ENCODE measurements at regions not wholly inside any gene's neighbourhood (a gene's known extent, or its start where the extent isn't known, plus 50 kb on each side); places are given as distances from the start of the nearest gene placed in this dataset.

- Histone ChIP-seq H4K20me1 (ENCODE audit: insufficient read depth, low read length) (no peaks in the 10 kb centered on the region), H3K27me3 (ENCODE audit: control insufficient read depth in 1 of 2, insufficient read depth in 2 of 2, low read length in 2 of 2) (no peaks in the 10 kb centered on the region), H3K9me3 (ENCODE audit: low read length) (peaks cover 41% of the 10 kb centered on the region), H3K9ac (ENCODE audit: insufficient read depth, low read depth, low read length) (no peak overlapping the region), H3K4me2 (ENCODE audit: low read depth, low read length) (no peak overlapping the region), H2AFZ (ENCODE audit: low read length) (no peak overlapping the region), H3K4me3 (replicated peaks in 1 of 3; ENCODE audit: insufficient read depth in 1 of 3, low read depth in 2 of 3, low read length in 3 of 3) (no peak overlapping the region), H3K36me3 (replicated peaks in 1 of 2; ENCODE audit: control insufficient read depth in 1 of 2, insufficient read depth in 2 of 2, low read length in 2 of 2) (no peaks in the 10 kb centered on the region), H3K4me1 (ENCODE audit: insufficient read depth, low read length) (no peaks in the 10 kb centered on the region), H3K79me2 (ENCODE audit: insufficient read depth, low read length) (no peaks in the 10 kb centered on the region), H3K27ac (ENCODE audit: extremely low read length, insufficient read depth, low read length) (no peak overlapping the region)
- ChIA-PET POLR2A (no interaction called here), CTCF (ENCODE audit: low intra/inter-chr PET ratio, low total read pairs) (no interaction called here)
- ATAC-seq = no peak
- BruUV-seq (replicated peaks) = no TSS peak
- no peak for DNase-seq (ENCODE audit: low spot score)
- in situ Hi-C loops (cut with HindIII; ENCODE audit: extremely low pct_ligation_motif_present, low pct_unique_long_range_greater_than_20kb) = no loop called here
- intact Hi-C loops (cut with micrococcal nuclease; ENCODE audit: unreplicated experiment) = no loop called here
- no peak for TF ChIP-seq ZC3H13 (CRISPR knock-in tag; IDR thresholded peaks at IDR 0.05)
- FAIRE-seq = no peak
Observed at GRCh38 chr9:103709366-103709765, 384.7 kb upstream of the SMC2 start.

GRCh38 chr9:103713631-103714030, 380.5 kb upstream of the SMC2 start:
- CTCF ChIA-PET (ENCODE audit: low intra/inter-chr PET ratio, low total read pairs) = no interaction called here
- DNase-seq (ENCODE audit: low spot score) = no peak
- intact Hi-C loops (cut with micrococcal nuclease; ENCODE audit: unreplicated experiment) = no loop called here
- FAIRE-seq = no peak
- H3K9me3 ChIP-seq (ENCODE audit: low read length) = peaks cover 49% of the 10 kb centered on the region
- WGBS (ENCODE audit: low lambda C conversion rate) = 33% methylated on average over 3 of the region's 3 CpGs
- no peak overlapping the region for H3K4me2 ChIP-seq (ENCODE audit: low read depth, low read length)
- no peak overlapping the region for H2AFZ ChIP-seq (ENCODE audit: low read length)
- BruUV-seq (replicated peaks) = no TSS peak
- POLR2A ChIA-PET = no interaction called here
- no peaks in the 10 kb centered on the region for H3K27me3 ChIP-seq (ENCODE audit: control insufficient read depth in 1 of 2, insufficient read depth in 2 of 2, low read length in 2 of 2)
- H3K9ac ChIP-seq (ENCODE audit: insufficient read depth, low read depth, low read length) = no peak overlapping the region
- H4K20me1 ChIP-seq (ENCODE audit: insufficient read depth, low read length) = no peaks in the 10 kb centered on the region
- no peak for TF ChIP-seq ZNF510 (CRISPR knock-in tag; IDR thresholded peaks at IDR 0.05; ENCODE audit: low read depth)
- no peak for TF ChIP-seq FOXC1 (CRISPR knock-in tag; IDR thresholded peaks at IDR 0.05; ENCODE audit: borderline replicate concordance)
- no peaks in the 10 kb centered on the region for H3K36me3 ChIP-seq (replicated peaks in 1 of 2; ENCODE audit: control insufficient read depth in 1 of 2, insufficient read depth in 2 of 2, low read length in 2 of 2)
- no peak for ATAC-seq
- no peak overlapping the region for H3K27ac ChIP-seq (ENCODE audit: extremely low read length, insufficient read depth, low read length)
- in situ Hi-C loops (cut with HindIII; ENCODE audit: extremely low pct_ligation_motif_present, low pct_unique_long_range_greater_than_20kb) = no loop called here
- H3K79me2 ChIP-seq (ENCODE audit: insufficient read depth, low read length) = no peaks in the 10 kb centered on the region
- no peak overlapping the region for H3K4me3 ChIP-seq (replicated peaks in 1 of 3; ENCODE audit: insufficient read depth in 1 of 3, low read depth in 2 of 3, low read length in 3 of 3)
- no peaks in the 10 kb centered on the region for H3K4me1 ChIP-seq (ENCODE audit: insufficient read depth, low read length)

GRCh38 chr9:103714992-103715391, 379.1 kb upstream of the SMC2 start:
- Histone ChIP-seq H3K4me1 (ENCODE audit: insufficient read depth, low read length) (no peaks in the 10 kb centered on the region), H3K9ac (ENCODE audit: insufficient read depth, low read depth, low read length) (no peak overlapping the region), H3K4me2 (ENCODE audit: low read depth, low read length) (no peak overlapping the region), H3K9me3 (ENCODE audit: low read length) (peaks cover 43% of the 10 kb centered on the region), H3K36me3 (replicated peaks in 1 of 2; ENCODE audit: control insufficient read depth in 1 of 2, insufficient read depth in 2 of 2, low read length in 2 of 2) (no peaks in the 10 kb centered on the region), H2AFZ (ENCODE audit: low read length) (no peak overlapping the region), H3K27ac (ENCODE audit: extremely low read length, insufficient read depth, low read length) (no peak overlapping the region), H3K4me3 (replicated peaks in 1 of 3; ENCODE audit: insufficient read depth in 1 of 3, low read depth in 2 of 3, low read length in 3 of 3) (no peak overlapping the region), H3K79me2 (ENCODE audit: insufficient read depth, low read length) (no peaks in the 10 kb centered on the region), H4K20me1 (ENCODE audit: insufficient read depth, low read length) (no peaks in the 10 kb centered on the region), H3K27me3 (ENCODE audit: control insufficient read depth in 1 of 2, insufficient read depth in 2 of 2, low read length in 2 of 2) (no peaks in the 10 kb centered on the region)
- ATAC-seq (no peak), DNase-seq (ENCODE audit: low spot score) (no peak), FAIRE-seq (no peak)
- in situ Hi-C loops (cut with HindIII; ENCODE audit: extremely low pct_ligation_motif_present, low pct_unique_long_range_greater_than_20kb) = no loop called here
- 0% methylated on average over 1 of the region's 1 CpG for WGBS (ENCODE audit: low lambda C conversion rate)
- POLR2A ChIA-PET = no interaction called here
- intact Hi-C loops (cut with micrococcal nuclease; ENCODE audit: unreplicated experiment) = no loop called here
- TF ChIP-seq ZNF629 (CRISPR knock-in tag; conservative IDR thresholded peaks at IDR 0.05) = no peak
- TF ChIP-seq AKAP8 (CRISPR knock-in tag; IDR thresholded peaks at IDR 0.05) = no peak
- CTCF ChIA-PET (ENCODE audit: low intra/inter-chr PET ratio, low total read pairs) = no interaction called here
- no TSS peak for BruUV-seq (replicated peaks)
